ENCODE measurements at regions not wholly inside any gene's neighbourhood (a gene's known extent, or its start where the extent isn't known, plus 50 kb on each side); places are given as distances from the start of the nearest gene placed in this dataset.

DNA sequence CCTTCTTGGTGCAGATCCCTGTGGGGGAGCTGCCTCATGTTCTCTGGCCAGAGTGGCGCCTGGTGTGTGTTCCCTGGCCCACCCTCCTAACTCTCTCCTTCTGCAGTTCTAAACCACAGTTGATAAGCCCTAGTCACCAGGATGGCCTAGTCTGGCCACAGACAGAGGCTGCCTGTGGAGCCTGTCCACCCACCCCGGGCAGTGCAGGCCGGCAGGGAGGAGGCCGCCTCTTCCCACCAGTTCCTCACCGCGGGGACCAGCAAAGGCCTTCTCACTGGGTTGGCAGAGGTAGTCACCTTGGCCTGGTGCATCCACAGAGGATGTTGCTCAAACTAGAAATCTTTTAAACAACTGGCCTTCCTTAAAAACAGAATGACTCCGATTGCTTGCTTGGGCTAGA is 276.4 kb upstream of the TTC14 start:
- DNase-seq (ENCODE audit: low read depth), result no peak
- no peak overlapping the region for H3K4me3 ChIP-seq (ENCODE audit: low read depth, low read length)
- TF ChIP-seq, protein P1, sequence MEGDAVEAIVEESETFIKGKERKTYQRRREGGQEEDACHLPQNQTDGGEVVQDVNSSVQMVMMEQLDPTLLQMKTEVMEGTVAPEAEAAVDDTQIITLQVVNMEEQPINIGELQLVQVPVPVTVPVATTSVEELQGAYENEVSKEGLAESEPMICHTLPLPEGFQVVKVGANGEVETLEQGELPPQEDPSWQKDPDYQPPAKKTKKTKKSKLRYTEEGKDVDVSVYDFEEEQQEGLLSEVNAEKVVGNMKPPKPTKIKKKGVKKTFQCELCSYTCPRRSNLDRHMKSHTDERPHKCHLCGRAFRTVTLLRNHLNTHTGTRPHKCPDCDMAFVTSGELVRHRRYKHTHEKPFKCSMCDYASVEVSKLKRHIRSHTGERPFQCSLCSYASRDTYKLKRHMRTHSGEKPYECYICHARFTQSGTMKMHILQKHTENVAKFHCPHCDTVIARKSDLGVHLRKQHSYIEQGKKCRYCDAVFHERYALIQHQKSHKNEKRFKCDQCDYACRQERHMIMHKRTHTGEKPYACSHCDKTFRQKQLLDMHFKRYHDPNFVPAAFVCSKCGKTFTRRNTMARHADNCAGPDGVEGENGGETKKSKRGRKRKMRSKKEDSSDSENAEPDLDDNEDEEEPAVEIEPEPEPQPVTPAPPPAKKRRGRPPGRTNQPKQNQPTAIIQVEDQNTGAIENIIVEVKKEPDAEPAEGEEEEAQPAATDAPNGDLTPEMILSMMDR (conservative IDR thresholded peaks at IDR 0.05; ENCODE audit: low read depth, low read length), result no peak

DNA sequence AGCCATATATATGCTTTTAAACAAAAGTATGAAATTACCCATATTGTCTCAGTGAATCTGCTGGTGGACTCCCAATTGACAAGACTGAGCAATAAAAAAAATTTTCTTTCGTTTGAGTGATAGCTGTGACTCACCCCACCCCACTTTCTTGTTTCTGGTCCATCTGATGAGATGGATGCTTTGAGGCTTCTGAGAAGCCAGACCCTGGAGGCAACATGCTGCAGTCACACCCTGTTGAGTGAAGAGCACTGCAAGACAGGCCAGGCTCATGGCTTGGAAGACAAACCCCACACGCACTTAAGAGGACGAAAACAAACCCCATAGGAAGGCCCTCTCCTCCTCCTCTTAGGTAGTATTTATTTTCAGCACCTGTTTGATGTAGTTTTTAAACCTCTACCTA is 276.0 kb upstream of the TTC14 start:
- TF ChIP-seq, protein P1 (conservative IDR thresholded peaks at IDR 0.05; ENCODE audit: low read depth, low read length), result no peak
- H3K4me3 ChIP-seq (ENCODE audit: low read depth, low read length), result no peak overlapping the region
- DNase-seq (ENCODE audit: low read depth), result no peak

DNA sequence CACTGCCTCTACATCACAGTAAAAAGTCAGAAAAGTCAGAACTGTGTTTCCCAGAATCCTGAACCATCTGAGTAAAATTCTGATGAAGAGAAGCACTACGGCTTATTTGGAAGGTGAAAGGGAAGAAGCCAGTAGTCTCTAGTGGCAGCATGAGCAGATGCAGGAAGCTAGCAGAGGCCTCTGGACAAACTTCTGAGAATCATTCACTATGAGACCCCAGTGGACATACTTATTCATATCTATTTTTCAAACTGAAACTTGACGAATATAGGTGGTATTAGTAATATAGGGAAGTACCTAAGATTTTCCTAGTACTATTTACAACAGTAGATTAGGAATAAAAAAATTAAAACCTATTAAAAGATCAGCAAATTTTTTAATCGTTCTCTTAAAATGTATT is 272.8 kb upstream of the TTC14 start:
- no peak for DNase-seq (ENCODE audit: low read depth)
- H3K4me3 ChIP-seq (ENCODE audit: low read depth, low read length), result no peak overlapping the region
- TF ChIP-seq, protein P1 (conservative IDR thresholded peaks at IDR 0.05; ENCODE audit: low read depth, low read length), result no peak

DNA sequence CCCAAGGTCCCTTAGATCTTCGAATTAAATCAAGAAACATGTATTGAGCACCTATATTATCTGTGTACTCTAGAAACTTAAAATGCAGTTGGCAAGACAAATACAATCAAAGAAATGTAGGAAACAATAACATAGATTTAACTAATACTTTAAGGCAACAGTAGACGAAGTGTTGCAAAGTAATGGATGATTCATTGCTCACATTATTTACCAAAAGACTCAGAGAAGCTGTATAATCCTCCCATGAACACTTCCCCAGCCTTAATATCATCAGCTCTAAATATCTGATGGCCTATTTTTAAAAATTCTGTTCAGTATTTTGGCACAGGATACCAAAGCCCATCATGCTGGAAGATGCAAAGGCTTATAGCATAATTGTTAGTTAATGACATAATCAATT is 272.1 kb upstream of the TTC14 start:
- H3K4me3 ChIP-seq (ENCODE audit: low read depth, low read length), result no peak overlapping the region
- DNase-seq (ENCODE audit: low read depth), result no peak
- TF ChIP-seq, protein P1 (conservative IDR thresholded peaks at IDR 0.05; ENCODE audit: low read depth, low read length), result no peak

DNA sequence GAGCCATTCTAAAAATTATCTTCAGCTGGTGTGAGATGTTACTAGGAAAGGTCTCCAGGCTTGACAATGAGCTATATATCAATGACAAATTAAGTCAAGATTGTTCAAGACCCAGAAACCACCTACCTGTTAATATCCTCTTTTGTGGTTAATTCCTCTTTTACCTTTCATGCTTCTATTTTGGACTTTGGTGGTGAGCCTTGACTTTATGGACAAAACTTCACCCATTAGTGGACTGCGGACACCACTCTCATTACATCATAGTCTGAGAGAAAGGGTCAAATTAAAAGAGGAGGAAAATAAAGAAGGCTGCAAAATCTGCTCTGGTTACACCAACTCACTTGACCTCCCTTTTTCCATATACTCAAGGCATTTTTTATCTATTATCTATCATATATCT is 271.5 kb upstream of the TTC14 start:
- DNase-seq (ENCODE audit: low read depth), result no peak
- no peak overlapping the region for H3K4me3 ChIP-seq (ENCODE audit: low read depth, low read length)
- TF ChIP-seq, protein P1 (conservative IDR thresholded peaks at IDR 0.05; ENCODE audit: low read depth, low read length), result no peak

DNA sequence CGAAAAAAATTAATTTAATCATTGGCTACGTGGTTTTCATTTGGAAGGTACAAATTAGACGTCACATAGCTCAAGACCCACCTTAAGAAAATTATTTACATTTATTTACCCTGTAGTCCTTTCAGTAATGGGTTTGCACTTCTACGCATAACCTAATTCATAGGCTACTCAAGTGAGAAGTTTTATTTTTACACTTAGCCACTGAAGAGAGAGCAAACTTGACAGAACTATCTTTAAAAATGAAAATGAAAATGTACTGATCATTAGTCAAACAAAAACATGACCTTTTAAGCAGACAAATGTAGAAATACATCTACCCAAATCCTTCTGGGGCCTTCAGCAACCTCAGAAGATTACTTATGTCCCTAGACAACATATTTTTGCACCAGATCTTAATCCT is 269.4 kb upstream of the TTC14 start:
- TF ChIP-seq, protein P1 (conservative IDR thresholded peaks at IDR 0.05; ENCODE audit: low read depth, low read length), result no peak
- no peak overlapping the region for H3K4me3 ChIP-seq (ENCODE audit: low read depth, low read length)
- DNase-seq (ENCODE audit: low read depth), result no peak

- TF ChIP-seq, protein P1 (conservative IDR thresholded peaks at IDR 0.05; ENCODE audit: low read depth, low read length), result no peak
- no peak overlapping the region for H3K4me3 ChIP-seq (ENCODE audit: low read depth, low read length)
- no peak for DNase-seq (ENCODE audit: low read depth)
Measured at GRCh38 chr3:180335050-180335449, 266.9 kb upstream of the TTC14 start.
